WTC11 (cell line): ENCODE measurements at regions not wholly inside any gene's neighbourhood (a gene's known extent, or its start where the extent isn't known, plus 50 kb on each side); places are given as distances from the start of the nearest gene placed in this dataset.

ENCODE experiments used
- IRF2 ChIP-seq: sonication (generic); formaldehyde crosslinking; IDR thresholded peaks from 2 replicates; pipeline ENCODE4 v1.8.0; 2022; ENCODE audit warnings: low read depth, missing genetic modification reagents, borderline replicate concordance
- TF ChIP-seq, protein P1 (sequence below): fragments of 200-600 bp; IDR thresholded peaks from 2 replicates; pipeline ENCODE4 v1.8.0; 2022; ENCODE audit warnings: antibody characterized with exemption

DNA sequence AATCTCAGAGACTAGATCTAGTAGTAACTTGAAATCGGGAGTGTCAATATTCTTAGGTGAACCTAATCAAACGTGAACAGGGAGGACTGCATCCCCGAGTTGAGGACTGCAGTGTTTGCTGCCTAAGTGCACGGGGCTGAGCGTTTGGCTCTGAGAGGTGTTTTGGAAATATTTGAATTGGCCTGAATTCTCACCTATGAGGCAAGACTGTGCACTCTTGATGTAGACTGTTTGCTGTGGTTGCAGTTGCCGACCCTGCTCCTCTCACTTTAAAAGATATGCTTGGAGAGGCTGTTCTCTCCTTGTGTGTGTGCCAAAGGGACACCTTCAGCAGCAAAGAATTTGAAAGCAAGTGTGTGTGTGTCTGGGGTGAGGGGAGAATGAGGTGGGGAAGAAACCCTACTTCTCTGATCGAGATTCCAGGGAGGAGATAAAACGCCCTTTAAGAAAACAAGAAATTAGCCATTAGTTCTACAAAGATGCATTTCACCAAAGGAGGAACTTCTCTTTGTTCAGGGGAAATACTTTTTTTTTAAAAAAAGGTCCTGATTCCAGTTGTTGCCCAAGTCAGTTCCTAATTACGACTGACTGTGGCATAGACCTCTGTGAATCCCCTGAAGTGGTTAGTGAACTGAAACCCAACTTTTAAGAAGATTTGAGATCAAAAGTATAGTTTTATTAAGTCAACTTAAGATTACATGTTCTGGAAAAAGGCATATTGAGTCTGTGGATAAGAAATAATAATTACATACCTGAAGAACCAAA lies 106.6 kb downstream of the DYRK2 start:
- TF ChIP-seq IRF2 (CRISPR knock-in tag) = no peak
- TF ChIP-seq, protein P1, sequence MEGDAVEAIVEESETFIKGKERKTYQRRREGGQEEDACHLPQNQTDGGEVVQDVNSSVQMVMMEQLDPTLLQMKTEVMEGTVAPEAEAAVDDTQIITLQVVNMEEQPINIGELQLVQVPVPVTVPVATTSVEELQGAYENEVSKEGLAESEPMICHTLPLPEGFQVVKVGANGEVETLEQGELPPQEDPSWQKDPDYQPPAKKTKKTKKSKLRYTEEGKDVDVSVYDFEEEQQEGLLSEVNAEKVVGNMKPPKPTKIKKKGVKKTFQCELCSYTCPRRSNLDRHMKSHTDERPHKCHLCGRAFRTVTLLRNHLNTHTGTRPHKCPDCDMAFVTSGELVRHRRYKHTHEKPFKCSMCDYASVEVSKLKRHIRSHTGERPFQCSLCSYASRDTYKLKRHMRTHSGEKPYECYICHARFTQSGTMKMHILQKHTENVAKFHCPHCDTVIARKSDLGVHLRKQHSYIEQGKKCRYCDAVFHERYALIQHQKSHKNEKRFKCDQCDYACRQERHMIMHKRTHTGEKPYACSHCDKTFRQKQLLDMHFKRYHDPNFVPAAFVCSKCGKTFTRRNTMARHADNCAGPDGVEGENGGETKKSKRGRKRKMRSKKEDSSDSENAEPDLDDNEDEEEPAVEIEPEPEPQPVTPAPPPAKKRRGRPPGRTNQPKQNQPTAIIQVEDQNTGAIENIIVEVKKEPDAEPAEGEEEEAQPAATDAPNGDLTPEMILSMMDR = no peak
